IPS-NIHi11 (cell line): ENCODE measurements at regions not wholly inside any gene's neighbourhood (a gene's known extent, or its start where the extent isn't known, plus 50 kb on each side); places are given as distances from the start of the nearest gene placed in this dataset.
"Not testable (repeated sequence)": the region's sequence is repeated elsewhere in the genome, so short reads cannot be mapped to it uniquely, and the experiment has no call there.

Source experiments
- DNase-seq: peaks from one replicate; pipeline ENCODE4 v3.0.0; 2012; ENCODE audit warnings: mixed read lengths, low spot score

DNA sequence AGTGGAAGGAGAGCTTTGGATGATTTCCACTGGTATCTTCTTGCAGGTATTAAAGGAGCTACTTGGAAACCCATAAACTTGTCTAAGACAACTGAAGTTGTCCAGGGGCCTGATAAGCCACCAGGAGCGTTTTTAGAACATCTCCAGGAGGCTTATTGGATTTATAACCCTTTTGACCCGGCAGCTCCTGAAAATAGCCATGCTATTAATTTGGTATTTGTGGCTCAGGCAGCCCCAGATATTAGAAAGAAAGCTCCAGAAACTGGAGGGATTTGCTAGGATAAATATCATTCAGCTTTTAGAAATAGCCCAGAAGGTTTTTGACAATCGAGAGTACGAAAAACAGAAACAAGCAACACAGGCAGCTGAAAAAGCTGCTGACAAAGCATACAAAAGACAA lies 461.0 kb upstream of the HTR1E start:
- DNase-seq, result no peak

DNA sequence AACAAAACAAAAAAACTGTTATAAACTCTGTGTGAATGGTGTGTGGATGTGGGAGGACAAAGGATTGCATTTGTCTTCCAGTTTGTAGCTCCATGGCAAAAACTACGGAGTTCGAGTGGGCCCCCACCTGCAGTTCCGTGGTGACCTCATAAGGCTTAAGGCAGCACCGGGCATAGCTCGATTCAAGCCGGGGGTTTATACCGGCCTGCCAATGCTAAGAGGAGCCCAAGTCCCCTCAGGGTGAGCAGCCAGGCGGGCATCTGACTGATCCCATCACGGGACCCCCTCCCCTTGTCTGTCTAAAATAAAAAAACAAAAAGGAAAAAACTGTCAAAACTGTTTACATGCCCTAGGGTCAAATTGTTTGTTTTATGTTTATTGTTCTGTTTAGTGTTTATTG lies 463.2 kb upstream of the HTR1E start:
- DNase-seq, result no peak

DNA sequence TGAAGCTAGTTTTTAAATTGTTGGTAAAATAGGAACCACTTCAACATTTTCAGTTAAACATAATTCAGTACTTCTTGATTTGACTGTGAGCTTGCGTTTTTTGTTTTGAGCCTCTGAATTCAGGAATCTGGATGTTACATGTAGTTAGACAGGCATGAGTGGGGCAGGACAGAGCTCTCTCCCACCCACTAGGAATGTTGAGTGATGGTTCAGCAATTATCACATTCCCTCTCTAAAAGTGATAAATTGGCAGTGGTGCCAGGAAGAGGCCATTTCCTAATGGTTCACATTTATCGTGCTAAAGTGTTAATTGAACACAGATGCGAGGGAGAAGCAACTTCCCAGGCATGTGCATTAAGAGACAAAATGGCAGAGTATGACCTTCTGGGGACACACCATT lies 465.5 kb upstream of the HTR1E start:
- no peak for DNase-seq

DNA sequence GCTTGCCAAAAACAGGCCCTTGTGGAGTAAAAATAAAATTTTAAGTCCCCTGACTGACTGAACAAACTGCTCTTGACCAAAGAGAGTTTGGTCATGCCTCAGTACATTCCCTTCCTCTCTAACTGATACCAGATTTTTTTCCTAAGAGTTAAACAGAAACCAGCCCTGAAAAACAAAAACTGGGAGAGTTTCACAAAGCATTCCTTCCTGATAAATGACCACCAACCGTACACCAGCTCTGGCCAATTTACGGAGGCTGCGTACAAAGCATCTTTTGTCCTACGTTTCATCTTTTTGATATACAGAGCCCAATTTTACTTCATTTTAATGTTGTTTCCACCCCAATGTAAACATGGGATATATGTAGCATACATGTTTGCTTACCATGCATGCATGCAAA lies 477.4 kb upstream of the HTR1E start:
- DNase-seq, result no peak

DNA sequence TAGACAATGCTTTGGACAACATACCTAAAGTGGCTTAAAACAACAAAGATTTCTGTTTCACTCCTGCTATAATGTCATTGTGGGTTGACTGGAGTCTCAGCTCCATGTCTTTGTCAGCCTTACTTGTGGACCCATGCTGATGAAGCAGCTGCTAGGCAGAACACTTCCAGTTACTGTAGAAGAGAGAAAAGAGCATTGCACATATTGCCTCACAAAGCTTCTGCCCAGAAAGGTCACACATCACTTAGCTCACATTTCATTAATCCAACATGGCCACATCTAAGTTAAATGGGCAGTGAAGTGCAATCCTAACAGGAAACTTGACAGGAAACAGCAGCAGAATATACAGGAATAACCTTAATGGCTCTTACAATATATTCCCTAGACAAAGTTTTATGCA lies 480.5 kb upstream of the HTR1E start:
- DNase-seq, result no peak

DNA sequence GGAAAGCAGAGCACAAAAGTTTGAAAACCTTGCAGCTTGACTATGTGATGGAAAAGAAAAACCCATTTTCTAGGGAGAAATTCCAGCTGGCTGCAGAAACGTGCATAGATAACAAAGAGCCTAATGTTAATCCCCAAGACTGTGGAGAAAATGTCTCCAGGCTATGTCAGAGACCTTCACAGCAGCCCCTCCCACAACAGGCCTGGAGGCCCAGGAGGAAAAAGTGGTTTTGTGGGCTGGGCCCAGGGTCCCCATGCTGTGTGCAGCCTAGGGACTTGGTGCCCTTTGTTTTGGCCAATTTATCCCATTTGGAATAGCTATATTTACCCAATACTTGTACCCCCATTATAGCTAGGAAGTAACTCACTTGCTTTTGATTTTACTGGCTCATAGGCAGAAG lies 484.1 kb upstream of the HTR1E start:
- DNase-seq, result no peak

DNA sequence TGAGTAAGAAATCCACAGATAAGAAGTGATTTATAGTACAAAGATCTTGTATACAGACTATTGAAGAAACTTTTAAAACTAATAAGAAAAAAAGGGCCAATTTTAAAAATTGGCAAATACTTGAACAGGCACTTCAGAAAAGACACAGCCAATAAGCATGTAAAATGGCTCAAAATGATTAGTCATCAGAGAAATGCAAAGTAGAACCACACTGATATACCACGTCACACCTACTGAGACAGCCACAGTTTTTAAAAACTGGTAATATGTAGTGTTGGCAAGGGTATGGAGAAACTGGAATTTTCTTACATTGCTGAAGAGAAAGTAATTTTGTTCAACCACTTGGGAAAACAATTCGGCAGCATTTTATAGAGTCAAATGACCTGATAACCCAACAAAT lies 488.9 kb upstream of the HTR1E start:
- DNase-seq, result no peak

DNA sequence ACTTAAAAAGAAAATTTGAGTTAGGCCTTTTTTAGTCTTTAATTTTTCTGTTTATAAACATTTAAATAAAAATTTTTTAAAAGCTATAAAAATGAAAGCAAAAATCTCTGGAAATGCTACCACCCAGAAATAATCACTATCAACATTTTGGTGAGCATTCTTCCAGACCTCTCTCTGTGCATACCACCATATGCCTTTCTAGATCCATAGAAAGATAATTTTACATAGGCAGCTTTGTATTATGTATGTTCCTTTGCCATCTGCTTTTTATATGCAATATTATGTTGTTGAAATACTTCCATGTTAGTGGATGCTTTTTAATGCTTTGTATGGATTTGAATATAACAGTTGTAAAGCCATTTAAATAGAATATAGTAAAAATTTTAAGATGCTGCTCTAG lies 496.7 kb upstream of the HTR1E start:
- DNase-seq, result no peak

DNA sequence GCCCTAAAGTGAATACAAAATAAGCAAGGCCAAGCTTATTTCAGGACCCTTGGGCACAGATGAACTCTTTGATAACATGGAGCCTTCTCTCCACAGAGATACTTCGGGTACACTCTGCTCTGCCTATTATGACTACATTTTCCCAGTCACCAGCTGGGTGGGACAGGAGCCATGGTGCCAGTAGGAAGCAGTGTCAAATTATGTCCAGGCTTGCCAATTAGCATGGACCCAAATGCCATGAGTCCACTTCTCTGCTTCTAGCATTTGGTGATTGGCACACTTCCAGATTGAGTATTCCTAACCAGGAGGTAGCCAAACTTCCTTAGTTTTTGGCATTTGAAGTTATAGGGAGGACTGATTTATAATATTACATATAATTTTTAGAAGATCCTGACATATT lies 513.8 kb upstream of the HTR1E start:
- no peak for DNase-seq

DNA sequence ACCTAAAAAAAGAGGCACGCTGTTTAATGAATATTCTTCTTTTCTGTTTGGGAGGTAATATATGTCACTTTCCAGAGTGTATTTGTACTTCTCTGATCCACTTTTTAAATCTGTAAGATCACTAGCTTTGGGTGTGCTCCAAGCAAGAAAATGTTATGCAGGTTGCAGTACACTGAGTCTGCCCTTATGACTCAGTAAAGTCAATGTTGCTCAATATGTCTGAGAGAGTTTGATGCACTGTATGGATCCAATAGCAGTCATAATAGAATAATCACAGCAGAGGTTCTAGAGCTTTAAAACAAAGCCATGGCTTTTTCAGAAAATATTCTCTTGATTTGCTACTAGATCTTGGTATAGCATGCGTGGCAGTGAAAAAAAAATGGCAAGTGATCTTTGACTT lies 525.3 kb upstream of the HTR1E start:
- no peak for DNase-seq

DNA sequence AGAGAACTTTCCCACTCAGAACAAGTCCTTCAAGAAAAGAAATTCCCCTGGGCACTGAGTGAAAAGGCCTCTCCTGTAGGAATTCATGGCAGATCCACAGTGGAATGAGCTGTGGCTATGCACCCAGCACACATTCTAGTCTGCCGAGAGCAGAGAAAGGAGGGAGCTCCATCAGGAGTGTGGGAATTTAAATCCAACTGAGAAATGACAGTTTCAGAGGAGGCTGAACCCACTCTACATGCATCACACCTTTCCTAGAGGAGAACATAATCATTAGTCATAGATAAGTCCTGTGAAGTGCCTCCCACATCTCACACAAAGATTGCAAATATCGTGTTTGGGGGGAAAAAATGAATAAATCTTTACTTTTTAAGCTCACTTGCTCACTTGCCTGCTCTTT lies 530.2 kb upstream of the HTR1E start:
- no peak for DNase-seq

DNA sequence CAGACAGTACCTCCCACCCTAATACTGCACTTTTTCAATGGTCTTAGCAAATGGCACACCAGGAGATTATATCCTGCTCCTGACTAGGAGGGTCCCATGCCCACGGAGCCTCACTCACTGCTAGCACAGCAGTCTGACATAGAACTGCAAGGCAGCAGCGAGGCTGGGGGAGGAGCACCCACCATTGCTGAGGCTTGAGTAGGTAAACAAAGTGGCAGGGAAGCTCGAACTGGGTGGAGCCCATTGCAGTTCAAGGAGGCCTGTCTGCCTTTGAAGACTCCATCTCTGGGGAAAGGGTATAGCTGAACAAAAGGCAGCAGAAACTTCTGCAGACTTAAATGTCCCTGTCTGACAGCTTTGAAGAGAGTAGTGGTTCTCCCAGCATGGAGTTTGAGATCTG lies 544.5 kb upstream of the HTR1E start:
- DNase-seq, result not testable (repeated sequence)

DNA sequence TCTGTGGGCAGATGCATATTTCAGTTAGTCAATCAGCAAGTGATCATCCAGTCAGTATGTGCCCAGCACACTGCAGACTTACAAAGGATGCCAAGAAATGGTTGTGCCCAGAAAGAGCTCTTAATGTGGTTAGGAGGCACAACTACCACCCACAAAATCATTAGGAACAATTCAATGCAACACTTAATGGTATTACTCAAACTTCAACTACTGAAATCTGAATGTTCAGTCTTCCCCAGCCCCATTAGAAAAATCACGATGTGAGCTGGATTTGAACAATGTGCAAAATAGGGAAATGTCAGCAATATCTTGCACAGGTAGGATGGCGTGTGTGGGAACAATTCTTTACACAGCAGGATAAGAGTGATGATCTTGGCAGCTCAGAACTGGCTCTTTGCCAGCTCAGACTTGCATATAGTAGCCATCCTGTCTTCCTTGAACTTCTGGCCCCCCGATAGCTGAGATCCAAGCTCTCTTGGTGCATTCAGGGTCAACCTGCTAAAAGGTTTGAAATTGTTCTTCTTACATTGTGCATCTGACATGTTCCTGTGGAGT lies 556.7 kb upstream of the HTR1E start:
- DNase-seq, result no peak

DNA sequence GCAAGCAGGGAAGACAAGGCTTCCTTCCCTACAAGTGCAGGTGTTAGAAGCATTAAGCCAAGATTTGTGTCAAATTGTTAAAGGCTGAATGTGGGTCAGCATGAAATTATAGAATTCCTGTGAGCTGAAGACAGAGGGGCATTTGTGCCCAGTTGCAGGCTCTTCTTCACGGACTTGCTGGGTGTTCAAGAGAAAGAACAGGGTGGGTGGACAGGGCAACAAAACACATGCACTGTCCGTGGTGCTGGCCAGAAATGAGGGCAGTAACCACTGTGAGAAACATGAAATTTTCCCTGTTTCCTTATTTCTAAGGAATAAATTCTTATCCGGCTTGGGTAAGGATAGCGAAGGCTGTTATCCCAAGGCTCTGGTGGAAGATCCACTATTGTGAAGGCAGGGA lies 579.5 kb upstream of the HTR1E start:
- DNase-seq, result no peak

DNA sequence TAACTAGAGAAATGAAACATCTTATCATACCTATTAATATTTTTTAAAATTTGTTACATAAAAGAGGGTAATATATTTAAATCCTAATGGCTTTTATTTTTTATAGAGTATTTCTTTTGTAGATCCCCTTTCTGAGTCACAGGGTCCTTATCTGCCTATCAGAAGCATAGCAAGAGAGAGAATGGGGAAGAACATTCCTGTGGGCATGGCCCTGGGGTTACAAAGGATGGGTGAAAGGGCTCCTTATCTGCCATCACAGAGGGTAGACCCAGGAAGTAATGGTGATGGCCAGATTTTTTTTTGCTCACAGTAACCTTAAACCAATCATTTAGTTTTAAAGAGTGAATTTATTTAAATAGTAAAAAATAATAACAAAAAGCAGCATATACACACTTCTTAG lies 582.1 kb upstream of the HTR1E start:
- DNase-seq, result no peak

DNA sequence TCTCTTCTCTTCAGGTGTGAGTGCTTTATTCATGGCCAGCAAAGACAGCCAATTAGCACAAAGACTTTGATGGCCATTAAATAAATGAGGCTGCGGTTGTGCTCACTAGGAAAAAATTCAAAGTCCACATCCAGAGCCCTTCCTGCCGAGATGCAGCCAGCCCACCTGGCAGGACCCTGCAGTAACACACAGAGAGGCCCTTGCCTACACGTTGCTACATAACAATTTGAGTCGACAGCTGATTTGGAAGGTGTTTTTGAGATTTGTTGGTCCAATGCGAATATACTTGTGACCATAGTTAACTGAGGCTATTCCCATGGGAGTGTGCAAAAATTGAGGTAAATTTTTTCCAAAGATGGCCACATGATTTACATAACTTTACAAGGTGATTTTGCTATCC lies 605.4 kb upstream of the HTR1E start:
- no peak for DNase-seq

DNA sequence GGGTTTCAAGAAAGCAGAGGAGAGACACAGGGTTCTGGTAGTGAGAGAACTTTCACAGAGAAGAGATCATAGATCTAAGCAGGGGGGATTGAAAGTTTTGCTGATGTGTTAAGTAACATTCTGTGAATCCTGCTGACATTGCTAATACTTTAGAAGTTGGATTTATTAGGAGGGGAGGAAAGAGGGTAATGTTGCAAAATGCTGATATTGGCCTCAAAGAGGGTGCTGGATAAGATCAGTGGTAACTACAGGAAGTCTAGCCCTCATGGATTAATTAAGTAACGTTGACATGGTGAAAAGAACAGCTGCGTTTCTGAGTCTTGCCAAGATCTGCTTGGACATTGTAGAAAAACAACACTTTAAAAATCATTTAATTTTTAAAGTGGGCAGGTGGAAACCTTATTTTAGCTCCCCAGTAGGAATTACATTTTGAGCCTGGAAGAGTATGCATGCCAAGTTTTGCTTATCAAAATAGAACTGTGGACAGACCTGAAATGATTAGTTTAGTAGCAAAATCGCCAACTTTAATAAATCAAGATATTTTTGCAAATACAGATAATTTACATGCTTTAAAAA lies 606.0 kb upstream of the HTR1E start:
- DNase-seq, result no peak

DNA sequence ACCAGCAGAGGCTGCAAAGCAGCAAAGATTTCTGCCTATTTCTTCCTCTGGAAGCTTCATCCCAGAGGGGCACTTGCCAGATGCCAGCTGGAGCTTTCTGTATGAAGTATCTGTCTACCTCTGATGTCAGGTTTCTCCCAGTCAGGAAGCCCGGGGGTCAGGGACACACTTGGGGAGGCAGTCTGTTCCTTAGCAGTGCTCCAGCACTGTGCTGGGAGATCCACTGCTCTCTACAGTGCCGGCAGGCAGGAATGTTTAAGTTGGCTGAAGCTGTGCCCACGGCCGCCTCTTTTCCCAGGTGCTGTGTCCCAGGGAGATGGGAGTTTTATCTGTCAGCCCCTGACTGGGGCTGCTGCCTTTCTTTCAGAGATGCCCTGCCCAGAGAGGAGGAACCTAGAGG lies 631.1 kb upstream of the HTR1E start:
- no peak for DNase-seq

DNA sequence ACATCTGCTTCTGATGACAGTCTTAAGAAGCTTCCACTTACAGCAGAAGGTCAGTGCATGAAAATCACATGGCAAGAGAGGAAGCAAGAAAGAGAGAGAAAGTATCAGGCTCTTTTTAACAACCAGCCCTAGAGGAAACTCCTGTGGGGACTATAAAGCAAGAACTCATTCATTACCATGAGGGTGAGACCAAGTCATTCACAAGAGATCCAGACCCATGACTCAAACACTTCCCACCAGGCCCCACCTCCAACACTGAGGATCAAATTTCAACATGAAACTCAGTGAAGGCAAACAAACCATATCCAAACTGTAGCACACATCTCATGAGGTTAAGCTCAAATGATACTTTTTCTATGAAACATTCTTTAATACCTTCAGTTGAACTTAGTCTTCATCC lies 643.2 kb upstream of the SYNCRIP start:
- DNase-seq, result no peak

DNA sequence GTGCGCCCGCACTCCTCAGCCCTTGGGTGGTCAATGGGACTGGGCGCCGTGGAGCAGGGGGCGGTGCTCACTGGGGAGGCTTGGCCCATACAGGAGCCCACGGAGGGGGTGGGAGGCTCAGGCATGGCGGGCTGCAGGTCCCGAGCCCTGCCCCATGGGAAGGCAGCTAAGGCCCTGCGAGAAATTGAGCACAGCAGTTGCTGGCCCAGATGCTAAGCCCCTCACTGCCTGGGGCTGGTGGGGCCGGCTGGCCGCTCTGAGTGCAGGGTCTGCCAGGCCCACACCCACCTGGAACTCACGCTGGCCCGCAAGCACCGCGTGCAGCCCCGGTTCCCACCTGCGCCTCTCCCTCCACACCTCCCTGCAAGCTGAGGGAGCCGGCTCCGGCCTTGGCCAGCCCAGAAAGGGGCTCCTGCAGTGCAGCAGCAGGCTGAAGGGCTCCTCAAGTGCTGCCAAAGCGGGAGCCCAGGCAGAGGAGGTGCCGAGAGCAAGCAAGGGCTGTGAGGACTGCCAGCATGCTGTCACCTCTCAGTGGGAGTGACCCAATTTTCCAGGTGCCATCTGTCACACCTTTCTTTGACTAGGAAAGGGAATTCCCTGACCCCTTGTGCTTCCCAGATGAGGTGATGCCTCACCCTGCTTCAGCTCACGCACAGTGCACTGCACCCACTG lies 642.3 kb upstream of the SYNCRIP start:
- DNase-seq, result not testable (repeated sequence)

DNA sequence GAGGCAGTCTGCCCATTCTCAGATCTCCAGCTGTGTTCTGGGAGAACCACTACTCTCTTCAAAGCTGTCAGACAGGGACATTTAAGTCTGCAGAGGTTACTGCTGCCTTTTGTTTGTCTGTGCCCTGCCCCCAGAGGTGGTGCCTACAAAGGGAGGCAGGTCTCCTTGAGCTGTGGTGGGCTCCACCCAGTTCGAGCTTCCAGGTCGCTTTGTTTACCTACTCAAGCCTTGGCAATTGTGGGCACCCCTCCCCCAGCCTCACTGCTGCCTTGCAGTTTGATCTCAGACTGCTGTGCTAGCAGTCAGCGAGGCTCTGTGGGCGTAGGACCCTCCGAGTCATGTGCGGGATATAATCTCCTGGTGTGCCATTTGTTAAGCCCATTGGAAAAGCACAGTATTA lies 640.9 kb upstream of the SYNCRIP start:
- not testable (repeated sequence) for DNase-seq

DNA sequence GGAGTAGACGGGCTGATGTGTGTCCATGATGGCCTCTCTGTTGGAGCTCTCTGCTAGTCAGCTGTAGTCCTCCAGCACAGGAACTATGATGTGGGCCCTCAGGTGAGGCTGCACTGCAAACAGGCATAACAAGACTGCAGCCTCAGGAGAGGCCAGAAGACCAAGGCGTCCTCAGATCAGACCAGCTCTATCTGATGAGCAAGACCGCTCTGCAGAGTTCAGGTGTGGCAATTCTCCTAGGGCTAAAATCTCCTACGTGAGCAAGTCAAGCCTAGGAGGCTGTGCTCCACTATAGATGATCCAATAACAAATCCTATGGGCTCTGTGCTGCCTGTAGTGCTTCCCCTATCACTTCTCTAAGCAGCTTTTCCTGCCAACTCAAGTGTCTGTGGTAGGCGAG lies 633.4 kb upstream of the SYNCRIP start:
- DNase-seq, result no peak

DNA sequence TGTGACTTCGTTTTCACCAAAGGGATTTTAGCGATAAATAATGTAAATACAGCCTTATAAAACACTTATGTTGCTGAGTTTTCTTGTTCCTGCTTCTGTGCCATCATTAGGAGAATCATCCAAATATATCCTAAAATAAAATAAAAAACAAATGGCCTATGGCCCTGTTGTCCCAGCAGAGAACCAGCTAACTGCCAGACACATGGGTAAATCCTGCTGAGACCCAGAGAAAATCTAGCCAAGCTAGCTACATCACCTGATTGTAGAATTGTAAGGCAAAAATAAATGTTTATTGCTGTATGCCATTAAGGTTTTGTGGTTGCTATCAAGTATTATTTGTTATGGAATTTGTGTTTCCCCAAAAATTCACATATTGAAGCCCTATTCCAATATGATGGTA lies 631.2 kb upstream of the SYNCRIP start:
- DNase-seq, result no peak

DNA sequence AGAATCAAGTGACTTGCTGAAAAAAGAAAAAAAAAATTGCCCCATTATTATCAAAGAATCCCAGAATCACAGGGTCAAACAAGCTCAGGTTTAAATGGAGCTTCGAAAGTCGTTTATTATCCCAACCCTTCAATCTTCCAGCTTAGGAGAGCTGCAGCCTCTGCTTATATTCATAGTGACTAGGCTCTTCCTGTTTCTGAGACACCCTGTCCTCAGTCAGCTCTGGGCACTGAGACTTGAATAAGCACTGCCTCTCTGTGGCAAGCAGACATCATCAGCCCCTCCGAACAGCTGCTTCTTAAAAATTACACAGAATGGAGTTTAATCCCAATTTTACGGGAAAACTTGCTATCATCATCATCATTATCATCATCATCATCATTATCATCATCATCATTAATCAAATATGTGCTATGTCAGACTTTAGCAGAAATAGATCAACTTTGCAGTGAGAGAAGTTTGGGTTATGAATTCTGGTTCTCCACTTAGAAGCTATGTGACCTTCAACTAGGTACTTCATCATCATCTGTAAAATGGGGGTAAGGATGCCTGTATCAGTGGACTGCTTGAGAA lies 614.0 kb upstream of the SYNCRIP start:
- no peak for DNase-seq
